GM18511 (cell line): ENCODE measurements at regions not wholly inside any gene's neighbourhood (a gene's known extent, or its start where the extent isn't known, plus 50 kb on each side); places are given as distances from the start of the nearest gene placed in this dataset.
A peak's percentile ranks its signal among the peaks of the same experiment; 100 is the strongest.
"Not testable (repeated sequence)": the region's sequence is repeated elsewhere in the genome, so short reads cannot be mapped to it uniquely, and the experiment has no call there.

Experiments
- ATAC-seq: cut with Tn5 transposase; IDR thresholded peaks from one replicate; pipeline ENCODE4 v1.9.1; 2021; ENCODE audit warnings: mild to moderate bottlenecking, moderate library complexity; ENCODE audit not compliant: unreplicated experiment

- not testable (repeated sequence) for ATAC-seq
These were observed 56.6 kb downstream of the CHST2 start for GRCh38 chr3:143175940-143176894.

GRCh38 chr3:143177965-143178364, 58.4 kb downstream of the CHST2 start:
- peak; percentile 56 for ATAC-seq

GRCh38 chr3:143178775-143179548, 59.4 kb downstream of the CHST2 start:
- not testable (repeated sequence) for ATAC-seq

GRCh38 chr3:143179603-143180002, 60.0 kb downstream of the CHST2 start:
- ATAC-seq, result no peak

- not testable (repeated sequence) for ATAC-seq
These were observed 61.3 kb downstream of the CHST2 start for GRCh38 chr3:143180860-143181259.

- ATAC-seq, result not testable (repeated sequence)
These were observed 62.4 kb downstream of the CHST2 start for GRCh38 chr3:143181977-143182376.

- ATAC-seq, result no peak
These were observed 63.5 kb downstream of the CHST2 start for GRCh38 chr3:143182866-143183664.

GRCh38 chr3:143183665-143183964, 64.0 kb downstream of the CHST2 start:
- ATAC-seq, result no peak

- no peak for ATAC-seq
These were observed 64.5 kb downstream of the CHST2 start for GRCh38 chr3:143184099-143184498.

- ATAC-seq, result no peak
These were observed 65.8 kb downstream of the CHST2 start for GRCh38 chr3:143185401-143185800.

- ATAC-seq, result no peak
These were observed 67.5 kb downstream of the CHST2 start for GRCh38 chr3:143187111-143187510.

GRCh38 chr3:143188881-143189280, 69.3 kb downstream of the CHST2 start:
- ATAC-seq, result no peak

- ATAC-seq, result no peak
These were observed 70.5 kb downstream of the CHST2 start for GRCh38 chr3:143190101-143190500.

GRCh38 chr3:143192193-143192592, 72.6 kb downstream of the CHST2 start:
- no peak for ATAC-seq

GRCh38 chr3:143200001-143200924, 80.7 kb downstream of the CHST2 start:
- ATAC-seq, result no peak

GRCh38 chr3:143201045-143201444, 81.5 kb downstream of the CHST2 start:
- ATAC-seq, result no peak

GRCh38 chr3:143201870-143202752, 82.5 kb downstream of the CHST2 start:
- no peak for ATAC-seq

GRCh38 chr3:143203142-143203541, 83.6 kb downstream of the CHST2 start:
- ATAC-seq, result no peak

GRCh38 chr3:143203848-143204247, 84.3 kb downstream of the CHST2 start:
- ATAC-seq, result no peak
